T-helper 2 cell (primary cell): ENCODE measurements at regions not wholly inside any gene's neighbourhood (a gene's known extent, or its start where the extent isn't known, plus 50 kb on each side); places are given as distances from the start of the nearest gene placed in this dataset.
"Not testable (repeated sequence)": the region's sequence is repeated elsewhere in the genome, so short reads cannot be mapped to it uniquely, and the experiment has no call there.

Source experiments
- DNase-seq, 5 experiments: peaks; one replicate each; pipeline versions ENCODE4 v3.0.0 to v3.0.0-alpha.2; 2012 to 2022

DNA sequence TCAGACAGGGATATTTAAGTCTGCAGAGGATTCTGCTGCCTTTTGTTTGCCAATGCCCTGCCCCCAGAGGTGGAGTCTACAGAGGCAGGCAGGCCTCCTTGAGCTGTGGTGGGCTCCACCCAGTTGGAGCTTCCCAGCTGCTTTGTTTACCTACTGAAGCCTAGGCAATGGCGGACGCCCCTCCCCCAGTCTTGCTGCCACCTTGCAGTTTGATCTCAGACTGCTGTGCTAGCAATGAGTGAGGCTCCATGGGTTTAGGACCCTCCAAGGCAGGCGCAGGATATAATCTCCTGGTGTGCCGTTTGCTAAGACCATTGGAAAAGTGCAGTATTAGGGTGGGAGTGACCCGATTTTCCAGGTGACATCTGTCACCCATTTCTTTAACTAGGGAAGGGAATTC lies 132.7 kb downstream of the UNC93B1 start:
- not testable (repeated sequence) for DNase-seq

DNA sequence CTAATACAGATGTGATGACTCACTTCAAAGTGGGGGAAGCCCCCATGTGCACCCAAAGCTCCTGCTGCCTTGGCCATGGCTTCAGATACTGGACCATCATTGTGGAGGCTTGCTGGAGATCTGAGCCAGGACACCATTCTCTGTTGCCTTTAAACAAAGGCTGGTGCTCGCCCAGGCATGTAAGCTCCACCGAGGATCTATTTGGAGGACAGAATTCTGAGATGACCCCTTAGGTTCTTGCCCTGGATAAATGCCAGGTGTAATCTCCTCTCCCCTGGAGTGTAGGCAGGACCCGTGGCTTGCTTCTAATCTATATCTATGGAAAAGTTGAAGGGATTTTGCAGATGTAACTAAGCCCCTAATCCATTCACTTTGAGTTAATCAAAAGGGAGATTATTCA lies 141.0 kb downstream of the UNC93B1 start:
- DNase-seq: not testable (repeated sequence)

DNA sequence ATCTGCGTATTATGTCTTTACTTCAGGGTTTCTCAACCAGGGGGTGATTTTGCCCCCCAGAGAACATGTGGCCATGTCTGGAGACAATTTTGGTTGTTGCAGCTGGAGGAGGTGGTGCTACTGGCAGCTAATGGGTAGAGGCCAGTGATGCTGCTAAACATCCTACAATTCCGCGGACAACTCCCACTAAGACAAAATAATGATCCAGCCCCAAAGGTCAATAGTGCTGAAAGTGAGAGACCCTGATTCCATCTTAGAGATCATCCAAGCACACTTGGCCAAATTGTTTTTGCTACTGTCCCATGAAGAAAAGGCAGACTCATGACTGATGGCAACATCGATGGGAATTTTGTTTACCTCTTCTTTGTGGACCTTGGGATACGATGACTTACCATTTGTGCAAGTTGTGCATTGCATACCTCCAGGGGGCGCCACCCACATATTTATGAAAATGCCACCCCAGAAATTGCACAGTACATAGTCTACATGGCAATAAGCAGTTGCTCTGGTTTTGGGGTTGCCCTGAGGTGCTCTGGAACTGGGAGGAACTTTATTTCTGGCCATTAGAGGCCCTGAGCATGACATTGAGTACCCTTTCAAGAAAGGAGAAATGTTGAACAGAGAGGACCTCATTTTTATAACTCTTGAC lies 144.3 kb downstream of the UNC93B1 start:
- peak in 4 of 5 experiments; percentile 29 to 54 (median 40) for DNase-seq

DNA sequence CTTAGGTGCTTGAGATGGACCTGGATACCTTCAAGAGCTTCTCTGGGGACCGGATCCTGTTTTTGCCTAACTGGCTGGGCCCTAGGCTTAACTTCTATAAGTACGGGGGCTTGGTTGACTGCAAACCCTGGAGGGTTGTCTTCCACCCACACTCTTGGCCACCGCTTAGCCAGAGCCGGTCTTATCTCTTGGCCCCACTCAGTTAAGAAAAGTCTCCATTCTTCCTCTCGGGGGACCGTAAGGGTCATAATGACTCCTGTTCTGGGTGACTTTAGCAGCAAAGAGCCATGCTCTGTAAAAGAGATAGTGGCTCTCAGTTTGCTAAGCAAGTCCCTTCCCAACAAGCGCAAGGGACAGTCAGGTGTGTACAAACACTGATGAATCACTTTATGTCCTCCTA lies 153.2 kb downstream of the UNC93B1 start:
- not testable (repeated sequence) for DNase-seq

DNA sequence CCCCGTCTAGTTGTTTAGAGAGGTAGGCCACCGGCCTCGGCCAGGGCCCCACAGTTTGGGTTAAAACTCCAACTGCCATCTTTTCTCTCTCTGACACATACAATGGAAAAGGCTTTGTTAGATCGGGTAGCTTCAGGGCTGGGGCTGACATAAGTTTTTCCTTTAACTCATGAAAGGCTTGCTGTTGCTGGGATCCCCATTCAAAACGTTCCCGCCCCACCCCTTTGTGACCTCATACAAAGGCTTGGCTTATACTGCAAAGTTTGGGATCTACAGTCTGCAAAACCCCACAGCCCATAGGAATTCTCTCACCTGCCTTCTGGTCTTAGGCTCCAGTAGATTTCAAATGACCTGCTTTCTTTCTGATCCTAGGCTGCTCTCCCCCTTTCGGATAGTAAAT lies 154.1 kb downstream of the UNC93B1 start:
- not testable (repeated sequence) for DNase-seq

DNA sequence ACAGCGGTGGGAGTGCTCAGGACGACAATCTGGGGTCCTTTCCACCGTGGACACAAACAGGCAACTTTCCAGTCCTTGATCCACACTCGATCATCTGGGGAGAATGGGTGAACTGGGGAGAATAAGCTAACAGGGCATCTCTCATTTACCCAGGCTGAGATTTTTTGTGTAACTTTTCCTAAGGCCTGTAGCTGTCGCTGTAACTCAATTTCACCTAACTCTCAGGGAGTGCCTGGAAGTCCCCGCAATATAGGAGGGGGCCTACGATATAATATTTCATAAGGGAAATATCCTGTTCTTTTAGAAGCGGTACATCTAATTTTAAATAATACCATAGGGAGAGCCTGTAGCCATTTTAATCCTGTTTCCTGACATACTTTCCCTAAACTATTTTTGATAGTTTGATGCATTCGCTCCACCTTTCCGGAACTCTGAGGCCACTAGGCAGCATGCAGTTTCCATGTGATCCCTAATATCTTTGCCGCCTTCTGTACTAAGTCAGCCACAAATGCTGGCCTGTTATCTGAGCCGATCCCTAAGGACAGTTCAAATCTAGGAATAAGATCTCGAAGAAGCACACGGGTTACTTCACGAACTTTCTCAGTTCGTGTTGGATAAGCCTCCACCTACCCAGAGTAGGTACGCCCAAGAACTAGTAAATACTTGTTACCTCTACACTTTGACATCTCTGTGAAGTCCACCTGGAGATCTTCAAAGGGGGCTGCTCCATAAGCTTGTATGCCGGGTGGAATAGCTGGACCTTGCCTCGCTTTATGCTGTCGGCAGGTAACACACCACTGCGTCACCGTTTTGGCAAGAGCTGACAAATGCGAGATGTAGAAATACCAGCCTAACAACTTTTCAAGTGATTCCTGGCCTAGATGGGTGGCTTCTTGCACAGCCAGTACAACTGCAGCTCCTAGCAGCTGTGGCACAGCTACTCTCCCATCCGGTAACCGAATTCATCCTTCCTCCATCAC lies 155.7 kb downstream of the UNC93B1 start:
- not testable (repeated sequence) for DNase-seq

DNA sequence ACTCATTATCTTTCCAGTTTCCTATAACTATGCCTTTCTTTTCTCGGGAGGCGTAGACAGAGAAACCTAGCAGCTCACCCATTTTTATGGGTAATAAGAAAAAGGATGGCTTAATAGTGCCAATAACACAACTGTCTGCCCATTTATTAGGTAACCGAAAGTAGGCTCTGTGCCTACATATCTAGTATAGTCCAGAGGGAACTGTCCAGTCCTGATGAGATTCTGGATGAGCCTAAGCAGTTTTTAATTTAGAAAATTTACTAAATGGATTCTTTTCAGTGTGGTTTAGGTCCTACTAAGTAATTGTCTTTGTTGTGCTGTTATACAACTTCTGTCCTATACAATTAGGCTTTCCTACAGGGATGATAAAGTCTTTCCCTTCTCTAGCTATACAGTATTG lies 157.6 kb downstream of the UNC93B1 start:
- DNase-seq: not testable (repeated sequence)

DNA sequence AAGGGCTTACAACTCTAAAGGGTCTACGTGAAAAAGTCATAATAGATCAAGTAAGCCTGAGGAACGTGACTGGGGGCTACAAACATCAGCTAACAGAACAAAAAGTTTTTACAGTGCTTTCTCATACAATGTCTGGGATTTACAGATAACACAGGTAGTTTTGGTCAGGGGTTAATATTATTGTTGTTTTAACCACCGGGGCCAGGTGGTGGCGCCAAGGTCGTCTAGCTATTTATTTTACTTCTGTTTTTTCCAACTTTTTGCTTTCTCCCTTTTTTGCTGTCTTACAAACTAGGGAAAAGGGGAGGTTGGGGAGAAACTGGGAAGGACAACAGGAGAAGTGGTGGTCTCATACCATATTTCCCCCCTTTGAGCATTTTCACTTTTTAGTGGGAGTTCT lies 158.6 kb downstream of the UNC93B1 start:
- not testable (repeated sequence) for DNase-seq

DNA sequence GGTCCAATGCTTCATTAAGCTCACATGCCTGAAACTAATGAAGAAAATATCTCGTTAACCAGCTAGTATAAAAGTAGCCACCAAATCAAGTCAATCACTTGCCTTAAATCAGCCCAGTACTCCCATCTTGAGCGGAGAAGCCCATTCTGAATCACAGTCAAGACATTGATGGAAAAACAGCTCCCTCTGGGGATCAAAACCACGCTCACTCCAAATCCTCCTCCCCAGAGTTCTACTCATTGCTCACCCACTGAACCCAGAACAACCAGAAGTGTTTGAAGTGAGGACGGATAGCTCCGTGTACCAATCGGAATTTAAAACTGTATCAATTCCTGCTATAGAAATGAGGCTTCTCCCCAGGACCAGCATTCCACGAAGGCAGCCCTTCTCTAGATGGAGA lies 163.3 kb downstream of the UNC93B1 start:
- DNase-seq: not testable (repeated sequence)

DNA sequence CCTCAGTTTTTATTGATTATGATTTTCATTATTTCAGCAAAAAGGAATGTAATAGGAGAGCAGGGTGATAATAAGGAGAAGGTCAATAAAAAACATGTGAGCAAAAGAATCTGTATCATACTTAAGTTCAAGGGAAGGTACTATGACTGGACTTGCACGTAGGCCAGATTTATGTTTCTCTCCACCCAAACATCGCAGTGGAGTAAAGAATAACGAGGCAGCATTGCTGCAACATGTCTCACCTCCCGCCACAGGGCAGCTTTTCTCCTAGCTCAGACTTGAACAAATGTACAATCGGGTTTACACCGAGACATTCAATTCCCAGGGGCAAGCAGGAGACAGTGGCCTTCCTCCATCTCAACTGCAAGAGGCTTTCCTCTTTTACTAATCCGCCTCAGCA lies 155.7 kb upstream of the ALDH3B2 start:
- DNase-seq: not testable (repeated sequence)

DNA sequence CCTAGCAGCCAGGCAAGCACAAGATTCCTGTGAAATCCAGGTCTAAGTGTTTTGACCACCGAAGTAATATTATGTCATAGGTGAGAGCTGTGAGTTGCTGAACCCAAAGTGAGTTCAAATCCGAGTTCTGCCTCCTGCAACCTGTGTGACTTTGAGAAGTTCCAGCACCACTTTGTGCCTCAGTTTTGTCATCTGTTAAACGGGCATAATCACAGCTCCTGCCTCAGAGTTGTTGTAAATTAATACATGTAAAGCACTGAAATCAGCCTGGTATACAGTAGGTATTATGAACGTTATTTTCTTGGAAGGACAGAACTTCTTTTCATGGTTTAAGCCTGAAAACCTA lies 152.5 kb upstream of the ALDH3B2 start:
- not testable (repeated sequence) for DNase-seq

DNA sequence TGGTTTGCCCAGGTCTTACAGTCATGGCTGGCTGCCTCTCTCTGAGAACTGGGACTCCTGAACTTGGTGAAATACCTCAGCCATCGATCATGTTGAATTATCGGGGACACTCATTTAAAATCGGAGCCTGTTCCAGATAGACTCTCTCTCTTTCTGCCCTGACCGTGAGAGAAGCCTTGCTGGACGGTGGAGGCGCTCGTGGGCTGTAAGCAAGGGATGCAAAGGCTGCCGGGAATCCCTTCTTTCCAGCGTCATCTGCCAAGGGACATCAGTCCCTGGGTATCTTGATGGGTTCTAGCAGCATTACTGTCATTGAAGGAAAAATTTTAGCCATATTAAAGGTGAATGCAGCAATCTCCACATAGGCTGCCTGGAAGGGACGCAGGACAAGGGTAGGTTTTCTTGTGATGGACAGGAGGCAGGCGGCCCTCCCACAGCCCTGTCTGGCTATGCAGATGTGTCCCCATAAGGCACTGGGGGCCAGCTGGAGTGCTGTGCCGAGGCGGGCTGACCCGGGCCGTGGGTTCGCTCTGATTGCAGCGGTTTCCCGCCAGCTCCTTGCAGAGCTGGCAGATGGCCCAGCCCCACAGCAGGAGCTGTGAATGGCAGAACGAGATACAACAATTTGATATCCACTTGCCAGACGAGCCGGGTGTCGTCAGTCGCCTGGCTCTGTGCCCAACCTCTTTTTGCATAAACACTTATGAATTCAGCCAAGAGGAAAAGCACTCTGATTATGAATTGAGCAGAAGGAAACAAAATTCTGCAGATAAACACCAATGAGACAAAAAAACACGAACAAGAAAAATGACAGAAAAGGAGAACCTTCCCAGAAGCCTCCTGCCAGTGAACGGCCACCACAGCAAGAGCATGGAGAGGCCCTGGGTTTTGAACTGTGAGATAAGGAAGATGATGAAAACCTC lies 151.9 kb upstream of the ALDH3B2 start:
- DNase-seq: not testable (repeated sequence)

DNA sequence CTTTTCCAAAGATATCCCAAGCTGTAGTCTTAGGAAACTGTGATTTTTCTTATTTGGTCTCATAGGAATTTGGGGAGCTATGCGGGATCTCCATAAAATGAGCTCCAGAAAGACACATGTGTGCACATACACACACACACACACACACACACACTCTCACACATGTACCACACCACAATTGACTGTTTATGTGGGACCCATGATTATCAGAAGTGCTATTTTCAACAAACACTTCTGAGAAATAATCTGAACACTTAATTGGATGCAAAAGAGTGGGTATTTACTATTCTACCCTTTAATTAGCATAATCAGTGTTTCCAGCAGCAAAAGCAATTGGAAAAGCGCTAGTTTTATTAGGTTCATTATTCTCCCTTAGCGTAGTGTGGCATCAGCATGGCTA lies 150.4 kb upstream of the ALDH3B2 start:
- not testable (repeated sequence) for DNase-seq

DNA sequence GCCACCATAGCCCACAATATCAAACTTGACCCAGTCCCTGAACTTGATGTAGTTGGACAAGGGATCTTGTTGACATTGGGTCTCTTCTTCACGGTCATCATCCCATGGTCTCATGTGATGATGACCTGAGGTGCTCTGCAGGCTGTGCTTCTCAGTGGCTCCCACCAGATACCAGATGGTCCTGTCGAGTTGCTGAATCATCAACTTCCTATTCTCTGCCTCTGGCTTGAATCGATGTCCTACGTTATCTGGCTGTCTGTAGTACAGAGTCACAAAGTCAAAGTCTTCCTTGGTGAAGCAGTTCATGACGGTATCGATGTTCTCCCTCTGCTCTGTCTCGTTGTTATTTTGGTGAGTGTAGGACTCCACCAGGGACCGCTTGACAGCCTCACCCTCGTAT lies 145.7 kb upstream of the ALDH3B2 start:
- no peak for DNase-seq

DNA sequence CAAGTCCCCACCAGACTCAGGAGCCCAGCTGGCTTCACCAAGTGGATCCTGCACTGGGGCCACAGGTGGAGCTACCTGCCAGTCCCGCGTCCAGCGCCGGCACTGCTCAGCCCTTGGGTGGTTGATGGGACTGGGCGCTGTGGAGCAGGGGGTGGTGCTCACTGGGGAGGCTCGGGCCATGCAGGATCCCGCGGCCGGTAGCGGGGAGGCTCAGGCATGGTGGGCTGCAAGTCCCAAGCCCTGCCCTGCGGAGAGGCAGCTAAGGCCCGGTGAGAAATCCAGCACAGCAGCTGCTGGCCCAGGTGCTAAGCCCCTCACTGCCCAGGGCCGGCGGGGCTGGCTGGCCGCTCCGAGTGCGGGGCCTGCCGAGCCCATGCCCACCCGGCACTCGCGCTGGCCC lies 143.1 kb upstream of the ALDH3B2 start:
- DNase-seq: not testable (repeated sequence)

DNA sequence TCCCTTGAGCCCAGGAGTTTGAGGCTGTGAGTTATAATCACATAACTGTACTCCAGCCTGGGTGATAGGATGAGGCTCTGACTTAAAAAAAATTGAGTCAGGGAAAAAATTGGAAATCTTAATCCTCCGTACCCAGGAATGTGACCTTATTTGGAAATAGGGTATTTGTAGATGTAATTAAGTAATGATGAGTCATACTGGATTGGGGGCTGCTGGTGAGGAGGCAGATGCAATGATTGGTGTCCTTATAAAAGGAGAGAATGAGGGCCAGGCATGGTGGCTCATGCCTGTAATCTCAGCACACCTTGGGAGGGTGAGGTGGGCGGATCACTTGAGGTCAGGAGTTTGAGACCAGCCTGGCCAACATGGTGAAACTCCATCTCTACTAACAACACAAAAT lies 134.9 kb upstream of the ALDH3B2 start:
- DNase-seq: not testable (repeated sequence)

DNA sequence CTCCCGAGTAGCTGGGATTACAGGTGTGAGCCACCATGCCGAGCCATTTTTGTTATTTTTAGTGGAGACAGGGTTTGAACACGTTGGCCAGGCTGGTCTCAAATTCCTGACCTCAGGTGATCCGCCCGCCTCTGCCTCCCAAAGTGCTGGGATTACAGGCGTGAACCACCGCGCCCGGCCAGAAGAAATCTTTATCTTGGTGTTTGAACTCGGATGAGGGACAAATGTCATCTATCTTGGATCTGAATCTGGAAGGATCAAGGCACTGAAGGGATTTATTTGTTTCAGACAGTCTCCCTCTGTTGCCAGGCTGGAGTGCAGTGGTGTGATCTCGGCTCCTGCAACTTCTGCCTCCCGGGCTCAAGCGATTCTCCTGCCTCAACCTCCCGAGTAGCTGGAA lies 133.5 kb upstream of the ALDH3B2 start:
- not testable (repeated sequence) for DNase-seq

DNA sequence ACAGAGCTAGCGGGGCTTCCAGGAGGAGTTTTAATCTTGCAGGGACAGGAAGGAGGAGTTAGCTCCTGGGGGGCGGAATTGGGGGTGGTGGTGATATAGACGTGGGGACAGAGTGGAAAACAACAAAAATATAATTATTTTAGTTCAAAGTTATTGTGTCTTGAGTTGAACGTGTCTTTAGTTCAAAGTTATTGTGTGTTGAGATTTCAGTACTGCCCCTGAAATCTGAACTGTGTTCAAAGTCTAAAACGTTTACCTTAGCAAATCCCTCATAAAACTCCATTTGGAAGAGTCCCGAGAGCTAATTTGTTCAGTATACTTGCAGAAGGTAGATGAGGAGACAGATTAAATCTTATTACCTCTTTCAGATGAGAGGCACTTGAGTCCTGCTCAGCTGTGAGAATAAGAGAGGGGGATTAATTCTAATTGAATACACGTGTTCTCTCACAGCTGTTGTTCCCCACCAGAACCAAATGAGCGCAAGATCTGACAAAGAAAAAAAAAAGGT lies 132.4 kb upstream of the ALDH3B2 start:
- DNase-seq: not testable (repeated sequence)

DNA sequence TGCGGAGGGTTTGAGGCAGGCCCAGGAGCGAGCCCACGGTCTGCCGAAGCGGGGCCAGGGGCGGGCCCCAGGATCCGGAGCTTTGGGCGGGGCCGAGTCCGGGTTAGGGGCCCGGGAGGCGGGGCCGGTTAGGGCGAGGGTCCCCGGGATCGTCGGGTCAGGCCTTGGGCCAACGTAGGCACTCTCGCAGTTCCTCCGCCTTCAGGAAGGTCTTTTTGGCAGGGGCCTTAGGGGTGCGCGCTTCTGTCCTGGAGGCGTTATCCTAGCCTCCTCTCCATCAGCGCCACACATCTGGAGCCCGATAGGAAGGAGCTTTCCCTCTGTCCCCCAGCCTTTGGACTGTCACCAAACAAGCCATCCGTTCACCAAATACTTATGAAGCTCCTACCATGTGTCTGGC lies 131.8 kb upstream of the ALDH3B2 start:
- not testable (repeated sequence) for DNase-seq

DNA sequence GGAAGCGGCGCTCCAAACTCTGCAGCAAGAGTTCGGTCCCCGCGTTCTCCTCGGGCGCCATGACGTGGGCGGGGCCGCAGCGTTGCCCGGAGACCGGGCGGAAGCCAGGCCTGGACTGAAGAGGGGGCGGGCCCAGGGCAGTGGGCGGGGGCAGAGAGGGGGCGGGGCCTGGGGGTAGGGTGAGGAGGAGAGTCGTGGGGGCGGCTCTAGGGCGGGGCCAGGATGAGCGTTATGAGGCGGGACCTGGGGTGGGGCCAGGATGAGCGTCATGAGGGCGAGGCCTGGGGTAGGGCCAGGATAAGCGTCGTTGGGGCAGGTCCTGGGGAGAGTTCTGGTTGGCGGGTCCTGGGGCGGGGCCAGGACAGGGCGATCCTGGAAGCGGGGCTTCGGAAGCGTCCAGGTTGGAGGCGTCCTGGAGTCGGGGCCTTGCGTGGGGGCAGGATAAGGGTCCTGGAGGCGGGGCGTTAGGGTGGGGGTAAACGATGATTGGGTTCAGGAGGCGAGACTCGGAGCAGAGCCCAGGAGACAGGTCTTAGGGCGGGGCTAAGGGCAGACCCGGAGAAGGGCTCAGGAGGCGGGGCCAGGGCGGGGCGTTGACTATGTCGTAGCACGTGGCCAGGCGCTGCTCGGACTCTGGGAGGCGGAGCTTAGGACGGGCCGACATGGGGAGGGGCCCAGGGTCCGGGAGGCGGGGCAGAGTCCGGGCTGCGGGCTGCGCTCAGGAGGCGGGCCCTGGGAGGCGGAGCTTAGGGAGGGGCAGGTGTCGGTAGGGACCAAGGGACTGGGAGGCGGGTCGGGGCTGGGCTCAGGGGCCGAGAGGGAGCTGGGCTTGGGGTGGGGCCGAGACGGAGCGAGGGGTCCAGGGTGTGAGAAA lies 131.1 kb upstream of the ALDH3B2 start:
- DNase-seq: peak; percentile 94 to 99 (median 98)

DNA sequence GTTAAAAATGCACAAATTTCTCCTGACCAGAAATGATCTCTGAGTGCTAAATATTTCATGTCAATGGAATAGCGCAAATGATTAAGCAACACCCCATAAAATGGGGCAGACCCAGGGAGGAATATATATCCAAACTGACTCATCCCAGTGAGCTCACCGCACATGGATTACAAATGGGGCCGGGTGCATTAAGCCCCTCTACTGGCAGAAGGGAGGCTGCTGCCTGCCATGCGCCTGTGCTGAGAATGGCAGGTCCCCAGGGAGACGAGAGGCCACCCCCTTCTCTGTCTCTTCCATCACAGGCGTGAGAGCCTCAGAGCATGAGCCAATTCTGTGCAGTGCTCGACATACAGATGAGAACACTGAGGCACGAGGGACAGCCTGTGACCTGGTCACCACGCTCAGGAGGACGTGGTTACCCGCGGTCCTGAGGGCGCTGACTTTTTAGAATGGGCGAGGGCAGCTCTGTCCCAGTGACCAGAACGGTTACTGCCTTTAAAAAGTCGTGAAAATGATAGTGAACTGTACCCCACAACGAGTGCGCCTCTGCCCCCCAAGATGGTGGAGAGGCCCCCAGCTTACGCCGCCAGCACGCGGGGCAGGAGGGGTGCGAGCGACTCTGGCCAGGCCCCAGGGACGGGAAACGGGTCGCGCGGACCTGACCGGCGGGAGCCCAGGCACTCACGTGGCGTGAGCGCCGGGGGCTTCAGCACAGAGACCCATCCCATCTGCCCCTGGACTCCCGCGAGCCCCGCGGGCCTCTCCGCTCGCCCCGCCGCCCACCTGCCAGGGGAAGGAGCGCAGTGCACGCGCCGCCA lies 130.2 kb upstream of the ALDH3B2 start:
- not testable (repeated sequence) for DNase-seq
